ENCODE measurements at regions not wholly inside any gene's neighbourhood (a gene's known extent, or its start where the extent isn't known, plus 50 kb on each side); places are given as distances from the start of the nearest gene placed in this dataset.

- Histone ChIP-seq H3K9me3 (ENCODE audit: control insufficient read depth, insufficient read depth, low read depth, low read length) (no peaks in the 10 kb centered on the region), H3K9ac (ENCODE audit: insufficient read depth, low read length) (no peak overlapping the region), H3K4me2 (ENCODE audit: extremely low read depth, insufficient read depth, low read length) (no peak overlapping the region), H3K79me2 (ENCODE audit: control insufficient read depth, insufficient read depth, low read length) (no peaks in the 10 kb centered on the region), H3K27ac (ENCODE audit: insufficient read depth, low read length) (no peak overlapping the region), H3K27me3 (ENCODE audit: control insufficient read depth, insufficient read depth, low read length) (no peaks in the 10 kb centered on the region), H3K4me1 (ENCODE audit: control insufficient read depth, extremely low read depth, insufficient read depth, low read length) (no peaks in the 10 kb centered on the region), H3K36me3 (ENCODE audit: control insufficient read depth, insufficient read depth, low read length) (no peaks in the 10 kb centered on the region), H3K4me3 (replicated peaks in 1 of 4; ENCODE audit: control extremely low read depth in 1 of 4, insufficient read depth in 1 of 4, low read depth in 3 of 4, low read length in 4 of 4) (no peak overlapping the region), H4K20me1 (ENCODE audit: control insufficient read depth, extremely low read depth, insufficient read depth, low read length) (no peaks in the 10 kb centered on the region), H2AFZ (ENCODE audit: low read length) (no peak overlapping the region)
- TF ChIP-seq CTCF (conservative IDR thresholded peaks at IDR 0.05 in 1 of 2, IDR thresholded peaks at IDR 0.05 in 1 of 2; ENCODE audit: low read depth in 1 of 2, low read length in 2 of 2) (no peak), EZH2 (IDR thresholded peaks at IDR 0.05; ENCODE audit: low read length, missing control alignments) (no peak)
- no peak for DNase-seq (ENCODE audit: low read depth in 2 of 2)
These were observed 95.7 kb downstream of the MINAR1 start for GRCh38 chr15:79527821-79528220.

GRCh38 chr15:79529157-79529785 lies 97.1 kb downstream of the MINAR1 start:
- H3K79me2 ChIP-seq (ENCODE audit: control insufficient read depth, insufficient read depth, low read length), result no peaks in the 10 kb centered on the region
- DNase-seq (ENCODE audit: low read depth in 2 of 2), result no peak
- H3K4me1 ChIP-seq (ENCODE audit: control insufficient read depth, extremely low read depth, insufficient read depth, low read length), result no peaks in the 10 kb centered on the region
- no peaks in the 10 kb centered on the region for H3K36me3 ChIP-seq (ENCODE audit: control insufficient read depth, insufficient read depth, low read length)
- no peaks in the 10 kb centered on the region for H4K20me1 ChIP-seq (ENCODE audit: control insufficient read depth, extremely low read depth, insufficient read depth, low read length)
- H2AFZ ChIP-seq (ENCODE audit: low read length), result no peak overlapping the region
- no peak overlapping the region for H3K9ac ChIP-seq (ENCODE audit: insufficient read depth, low read length)
- TF ChIP-seq EZH2 (IDR thresholded peaks at IDR 0.05; ENCODE audit: low read length, missing control alignments), result no peak
- TF ChIP-seq CTCF (conservative IDR thresholded peaks at IDR 0.05 in 1 of 2, IDR thresholded peaks at IDR 0.05 in 1 of 2; ENCODE audit: low read depth in 1 of 2, low read length in 2 of 2), result no peak
- no peak overlapping the region for H3K27ac ChIP-seq (ENCODE audit: insufficient read depth, low read length)
- no peaks in the 10 kb centered on the region for H3K9me3 ChIP-seq (ENCODE audit: control insufficient read depth, insufficient read depth, low read depth, low read length)
- H3K4me2 ChIP-seq (ENCODE audit: extremely low read depth, insufficient read depth, low read length), result no peak overlapping the region
- no peaks in the 10 kb centered on the region for H3K27me3 ChIP-seq (ENCODE audit: control insufficient read depth, insufficient read depth, low read length)
- H3K4me3 ChIP-seq (replicated peaks in 1 of 4; ENCODE audit: control extremely low read depth in 1 of 4, insufficient read depth in 1 of 4, low read depth in 3 of 4, low read length in 4 of 4), result no peak overlapping the region

- Histone ChIP-seq H3K79me2 (ENCODE audit: control insufficient read depth, insufficient read depth, low read length) (no peaks in the 10 kb centered on the region), H3K36me3 (ENCODE audit: control insufficient read depth, insufficient read depth, low read length) (no peaks in the 10 kb centered on the region), H3K9me3 (ENCODE audit: control insufficient read depth, insufficient read depth, low read depth, low read length) (no peaks in the 10 kb centered on the region), H2AFZ (ENCODE audit: low read length) (no peak overlapping the region), H3K9ac (ENCODE audit: insufficient read depth, low read length) (no peak overlapping the region), H3K4me1 (ENCODE audit: control insufficient read depth, extremely low read depth, insufficient read depth, low read length) (no peaks in the 10 kb centered on the region), H3K4me2 (ENCODE audit: extremely low read depth, insufficient read depth, low read length) (no peak overlapping the region), H4K20me1 (ENCODE audit: control insufficient read depth, extremely low read depth, insufficient read depth, low read length) (no peaks in the 10 kb centered on the region), H3K27me3 (ENCODE audit: control insufficient read depth, insufficient read depth, low read length) (no peaks in the 10 kb centered on the region), H3K27ac (ENCODE audit: insufficient read depth, low read length) (no peak overlapping the region), H3K4me3 (replicated peaks in 1 of 4; ENCODE audit: control extremely low read depth in 1 of 4, insufficient read depth in 1 of 4, low read depth in 3 of 4, low read length in 4 of 4) (no peak overlapping the region)
- TF ChIP-seq CTCF (conservative IDR thresholded peaks at IDR 0.05 in 1 of 2, IDR thresholded peaks at IDR 0.05 in 1 of 2; ENCODE audit: low read depth in 1 of 2, low read length in 2 of 2) (no peak), EZH2 (IDR thresholded peaks at IDR 0.05; ENCODE audit: low read length, missing control alignments) (no peak)
- DNase-seq (ENCODE audit: low read depth in 2 of 2), result peak in 1 of 2 donors; percentile 55
These were observed 103.4 kb downstream of the MINAR1 start for GRCh38 chr15:79535536-79535935.
